H9 (cell line): ENCODE measurements at regions not wholly inside any gene's neighbourhood (a gene's known extent, or its start where the extent isn't known, plus 50 kb on each side); places are given as distances from the start of the nearest gene placed in this dataset.

Source experiments
- DNase-seq: peaks from one replicate; pipeline ENCODE4 v3.0.0-alpha.2; 2017
- H2AFZ ChIP-seq: one replicate; pipeline ENCODE4 v1.6.1; 2013; ENCODE audit warnings: mild to moderate bottlenecking, low read length, control low read depth, moderate library complexity
- H2AK5ac ChIP-seq: 2 replicates; pipeline ENCODE4 v1.6.1; 2013; ENCODE audit warnings: low read length, control low read depth, mixed read lengths; ENCODE audit not compliant: insufficient read length
- H2BK120ac ChIP-seq: one replicate; pipeline ENCODE4 v1.6.1; 2013; ENCODE audit warnings: low read depth, mild to moderate bottlenecking, low read length, control low read depth, inconsistent platforms; ENCODE audit not compliant: poor library complexity, severe bottlenecking
- H2BK12ac ChIP-seq: 2 replicates; pipeline ENCODE4 v1.6.1; 2013; ENCODE audit warnings: low read length, control low read depth, mixed read lengths, low read depth; ENCODE audit not compliant: insufficient read length
- H2BK15ac ChIP-seq: 2 replicates; pipeline ENCODE4 v1.6.1; 2013; ENCODE audit warnings: low read depth, low read length, control low read depth
- H2BK20ac ChIP-seq: one replicate; pipeline ENCODE4 v1.6.1; 2013; ENCODE audit warnings: low read depth, mild to moderate bottlenecking, low read length, control low read depth, inconsistent platforms; ENCODE audit not compliant: poor library complexity, severe bottlenecking
- H2BK5ac ChIP-seq: 2 replicates; pipeline ENCODE4 v1.6.1; 2013; ENCODE audit warnings: low read length, control low read depth, mixed read lengths; ENCODE audit not compliant: insufficient read length
- H3K14ac ChIP-seq: 2 replicates; pipeline ENCODE4 v1.6.1; 2013; ENCODE audit warnings: low read length, control low read depth; ENCODE audit not compliant: insufficient read depth
- H3K18ac ChIP-seq: 2 replicates; pipeline ENCODE4 v1.6.1; 2013; ENCODE audit warnings: low read depth, mild to moderate bottlenecking, mixed read lengths, low read length, control low read depth; ENCODE audit not compliant: insufficient read length
- H3K23ac ChIP-seq: 2 replicates; pipeline ENCODE4 v1.6.1; 2013; ENCODE audit warnings: low read length, control low read depth, mixed read lengths, low read depth; ENCODE audit not compliant: insufficient read length
- H3K23me2 ChIP-seq: 2 replicates; pipeline ENCODE4 v1.6.1; 2013; ENCODE audit warnings: low read depth, mild to moderate bottlenecking, mixed read lengths, low read length, control low read depth; ENCODE audit not compliant: insufficient read length, poor library complexity, severe bottlenecking
- H3K27ac ChIP-seq: 2 replicates; pipeline ENCODE4 v1.5.1; 2013; ENCODE audit warnings: low read length, control low read depth, mixed read lengths, low read depth; ENCODE audit not compliant: insufficient read length
- H3K27me3 ChIP-seq: 2 replicates; pipeline ENCODE4 v1.6.1; 2013; ENCODE audit warnings: low read length, control low read depth, inconsistent platforms; ENCODE audit not compliant: insufficient read depth
- H3K4ac ChIP-seq: 2 replicates; pipeline ENCODE4 v1.6.1; 2013; ENCODE audit warnings: low read depth, mild to moderate bottlenecking, control low read depth, inconsistent platforms, low read length, moderate library complexity
- H3K4me1 ChIP-seq: 2 replicates; pipeline ENCODE4 v1.6.1; 2013; ENCODE audit warnings: low read length, control low read depth, inconsistent platforms; ENCODE audit not compliant: insufficient read depth
- H3K4me2 ChIP-seq: 2 replicates; pipeline ENCODE4 v1.6.1; 2013; ENCODE audit warnings: low read length, control low read depth, mixed read lengths; ENCODE audit not compliant: insufficient read length, insufficient read depth
- H3K56ac ChIP-seq: 2 replicates; pipeline ENCODE4 v1.6.1; 2013; ENCODE audit warnings: low read depth, mild to moderate bottlenecking, mixed read lengths, low read length, control low read depth; ENCODE audit not compliant: insufficient read length
- H3K79me1 ChIP-seq: 2 replicates; pipeline ENCODE4 v1.6.1; 2013; ENCODE audit warnings: low read depth, mild to moderate bottlenecking, moderate library complexity, low read length, control low read depth, inconsistent platforms; ENCODE audit not compliant: insufficient read depth, poor library complexity, severe bottlenecking
- H3K79me2 ChIP-seq: 2 replicates; pipeline ENCODE4 v1.6.1; 2013; ENCODE audit warnings: low read length, control low read depth, inconsistent platforms; ENCODE audit not compliant: insufficient read depth
- H3K9ac ChIP-seq: 2 replicates; pipeline ENCODE4 v1.6.1; 2013; ENCODE audit warnings: low read length, control low read depth, mixed read lengths; ENCODE audit not compliant: insufficient read length; ENCODE audit errors: extremely low read depth
- H3K9me3 ChIP-seq: one replicate; pipeline ENCODE4 v1.6.1; 2013; ENCODE audit warnings: low read depth, low read length, inconsistent platforms; ENCODE audit not compliant: control insufficient read depth
- H3T11ph ChIP-seq: one replicate; pipeline ENCODE4 v1.6.1; 2013; ENCODE audit warnings: mild to moderate bottlenecking, low read length, control low read depth, inconsistent platforms
- H4K20me1 ChIP-seq: one replicate; pipeline ENCODE4 v1.6.1; 2013; ENCODE audit not compliant: control insufficient read depth, insufficient read length, insufficient read depth
- H4K5ac ChIP-seq: 2 replicates; pipeline ENCODE4 v1.6.1; 2013; ENCODE audit warnings: low read depth, mild to moderate bottlenecking, mixed read lengths, low read length, control low read depth; ENCODE audit not compliant: insufficient read length
- H4K8ac ChIP-seq: replicated peaks from 2 replicates; pipeline ENCODE4 v1.6.1; 2013; ENCODE audit warnings: low read length, control low read depth, mixed read lengths, low read depth; ENCODE audit not compliant: insufficient read length
- H4K91ac ChIP-seq: 2 replicates; pipeline ENCODE4 v1.6.1; 2013; ENCODE audit warnings: low read depth, mild to moderate bottlenecking, moderate library complexity, mixed read lengths, low read length, control low read depth; ENCODE audit not compliant: insufficient read length
- H3K27ac Mint-ChIP-seq, 3 experiments: 2 replicates in 2 of 3; 3 replicates in 1 of 3; pipeline ENCODE4 v1.8.0; 2020 to 2021; ENCODE audit warnings: mixed read lengths in 3 of 3, mild to moderate bottlenecking in 1 of 3, moderate library complexity in 1 of 3
- H3K27me3 Mint-ChIP-seq: 2 replicates; pipeline ENCODE4 v1.8.0; 2021; ENCODE audit warnings: low read depth, mild to moderate bottlenecking, moderate library complexity, mixed read lengths
- H3K36me3 Mint-ChIP-seq, 3 experiments: 2 replicates in 2 of 3; 3 replicates in 1 of 3; pipeline ENCODE4 v1.8.0; 2020 to 2021; ENCODE audit warnings: low read depth in 3 of 3, mixed read lengths in 3 of 3; ENCODE audit not compliant: insufficient read depth in 1 of 3
- H3K4me1 Mint-ChIP-seq, 2 experiments: 2 replicates each; pipeline ENCODE4 v1.8.0; 2020; ENCODE audit warnings: mixed read lengths in 2 of 2
- H3K4me3 Mint-ChIP-seq, 2 experiments: 2 replicates in 1 of 2; 3 replicates in 1 of 2; pipeline ENCODE4 v1.8.0; 2020 to 2021; ENCODE audit warnings: mild to moderate bottlenecking in 2 of 2, mixed read lengths in 2 of 2, moderate library complexity in 1 of 2
- H3K9me3 Mint-ChIP-seq, 2 experiments: 2 replicates in 1 of 2; 3 replicates in 1 of 2; pipeline ENCODE4 v1.8.0; 2020; ENCODE audit warnings: mild to moderate bottlenecking in 2 of 2, mixed read lengths in 2 of 2, moderate library complexity in 1 of 2
- CTCF ChIP-seq: fragments of 200-600 bp; sonication (generic); conservative IDR thresholded peaks from 3 replicates; pipeline ENCODE4 v1.8.0; 2021; ENCODE audit warnings: antibody characterized with exemption, mild to moderate bottlenecking
- WGBS: extraction: QIAGEN DNeasy Blood & Tissue Kit; methylation state at CpG from one replicate; pipeline ENCODE4 v1.1.7; 2013; ENCODE audit warnings: missing lambda C conversion rate, low lambda C conversion rate, mixed read lengths; ENCODE audit not compliant: insufficient read length; ENCODE audit errors: extremely low coverage; 5-methylcytosine and 5-hydroxymethylcytosine counted together

DNA sequence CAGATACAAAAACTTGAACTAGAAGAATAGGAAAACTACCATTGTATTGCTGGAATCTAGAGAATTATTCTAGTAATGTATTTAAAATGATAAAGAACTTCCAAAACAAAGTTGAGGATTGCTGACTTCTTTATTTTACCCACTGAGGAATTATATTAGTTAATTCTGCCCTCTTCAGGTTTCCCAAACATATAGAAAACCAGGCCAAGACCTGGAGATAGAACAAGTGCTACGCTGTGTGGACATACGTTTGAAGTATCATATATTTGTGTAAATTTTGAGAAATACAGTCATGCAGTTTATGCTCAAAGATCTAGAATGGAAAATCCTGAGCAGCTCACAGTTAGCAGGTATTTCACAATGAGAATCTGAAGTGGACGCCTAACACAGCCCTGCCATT, 162.3 kb upstream of the CYLC2 start:
- no peak overlapping the region for H4K8ac ChIP-seq
- H3K23me2 ChIP-seq, result no peaks in the 10 kb centered on the region
- Mint-ChIP-seq H3K9me3 (no peaks in the 10 kb centered on the region), H3K27ac (no peak overlapping the region), H3K27me3 (no peaks in the 10 kb centered on the region), H3K36me3 (no peaks in the 10 kb centered on the region), H3K4me1 (no peaks in the 10 kb centered on the region), H3K4me3 (no peak overlapping the region)
- no peak overlapping the region for H2BK20ac ChIP-seq
- no peak overlapping the region for H3K56ac ChIP-seq
- H4K5ac ChIP-seq, result no peak overlapping the region
- TF ChIP-seq CTCF, result no peak
- H2BK15ac ChIP-seq, result no peak overlapping the region
- H3K4me1 ChIP-seq, result no peaks in the 10 kb centered on the region
- H3K4ac ChIP-seq, result no peak overlapping the region
- no peak overlapping the region for H2BK12ac ChIP-seq
- H2AFZ ChIP-seq, result no peak overlapping the region
- H3K79me1 ChIP-seq, result no peaks in the 10 kb centered on the region
- no peaks in the 10 kb centered on the region for H3K9me3 ChIP-seq
- no peak overlapping the region for H3K23ac ChIP-seq
- H3K18ac ChIP-seq, result no peak overlapping the region
- H3T11ph ChIP-seq, result no peak overlapping the region
- no peak overlapping the region for H2BK120ac ChIP-seq
- no peaks in the 10 kb centered on the region for H3K79me2 ChIP-seq
- no peak overlapping the region for H3K4me2 ChIP-seq
- H4K91ac ChIP-seq, result no peak overlapping the region
- no peak overlapping the region for H3K27ac ChIP-seq
- no CpG with 5 or more reads among the region's 3 CpGs for WGBS
- no peak for DNase-seq
- H2AK5ac ChIP-seq, result no peak overlapping the region
- H3K14ac ChIP-seq, result no peak overlapping the region
- no peaks in the 10 kb centered on the region for H4K20me1 ChIP-seq
- no peak overlapping the region for H3K9ac ChIP-seq
- no peak overlapping the region for H2BK5ac ChIP-seq
- H3K27me3 ChIP-seq, result no peaks in the 10 kb centered on the region
